H1 (cell line): ENCODE measurements at regions not wholly inside any gene's neighbourhood (a gene's known extent, or its start where the extent isn't known, plus 50 kb on each side); places are given as distances from the start of the nearest gene placed in this dataset.

Experiments used
- CTCF ChIA-PET: fragments of 300-600 bp; sonication (Branson Sonifier 250); formaldehyde crosslinking; loops from one replicate; lab custom pipeline; 2021; ENCODE audit not compliant: partially characterized antibody; lab: Charles Lee
- POLR2A ChIA-PET: fragments of 300-600 bp; sonication (Branson Sonifier 250); formaldehyde crosslinking; loops from one replicate; lab custom pipeline; 2021; ENCODE audit warnings: inconsistent platforms; ENCODE audit not compliant: partially characterized antibody; lab: Charles Lee
- DNase-seq, 2 experiments: peaks; one replicate each; pipeline versions ENCODE4 v3.0.0 to v3.0.0-alpha.2; 2010 to 2022; ENCODE audit warnings: low spot score in 2 of 2, low read depth in 1 of 2, mixed read lengths in 1 of 2
- FAIRE-seq: peaks from 2 replicates; lab custom pipeline; 2011; peaks lifted over from hg19 to GRCh38; lab: Jason Lieb, UNC
- H2AFZ ChIP-seq: 2 replicates; pipeline ENCODE4 v1.8.1; 2012; ENCODE audit warnings: low read length, inconsistent platforms
- H2AK5ac ChIP-seq: 2 replicates; pipeline ENCODE4 v1.6.1; 2013; ENCODE audit warnings: low read depth, low read length
- H2BK120ac ChIP-seq: replicated peaks from 2 replicates; pipeline ENCODE3; 2013; ENCODE audit warnings: low read depth, low read length, inconsistent platforms
- H2BK12ac ChIP-seq: 2 replicates; pipeline ENCODE4 v1.6.1; 2013; ENCODE audit warnings: low read depth, low read length
- H2BK15ac ChIP-seq: 2 replicates; pipeline ENCODE4 v1.6.1; 2013; ENCODE audit warnings: low read length
- H2BK20ac ChIP-seq: 2 replicates; pipeline ENCODE4 v1.6.1; 2013; ENCODE audit warnings: low read length
- H2BK5ac ChIP-seq: 2 replicates; pipeline ENCODE4 v1.6.1; 2013; ENCODE audit warnings: low read depth, low read length
- H3K14ac ChIP-seq: 2 replicates; pipeline ENCODE4 v1.6.1; 2013; ENCODE audit warnings: inconsistent platforms; ENCODE audit not compliant: insufficient read length
- H3K18ac ChIP-seq: 2 replicates; pipeline ENCODE4 v1.6.1; 2013; ENCODE audit warnings: low read length; ENCODE audit errors: extremely low read depth
- H3K23ac ChIP-seq: 2 replicates; pipeline ENCODE4 v1.6.1; 2013; ENCODE audit warnings: inconsistent platforms; ENCODE audit not compliant: insufficient read length
- H3K23me2 ChIP-seq: 2 replicates; pipeline ENCODE4 v1.6.1; 2013; ENCODE audit warnings: low read depth, low read length
- H3K27ac ChIP-seq: 2 replicates; pipeline ENCODE4 v1.6.1; 2011; ENCODE audit warnings: low read depth, low read length, inconsistent platforms
- H3K27me3 ChIP-seq, 4 experiments: replicated peaks in 1 of 4; 1 replicate in 1 of 4; 2 replicates in 3 of 4; pipeline versions ENCODE4 v1.6.1 to v1.8.1; 2011 to 2013; ENCODE audit warnings: low read length in 3 of 4, mild to moderate bottlenecking in 3 of 4, inconsistent platforms in 2 of 4, mixed read lengths in 2 of 4, moderate library complexity in 1 of 4; ENCODE audit not compliant: control insufficient read depth in 3 of 4, insufficient read depth in 3 of 4; ENCODE audit errors: extremely low read depth in 1 of 4
- H3K36me3 ChIP-seq, 4 experiments: 2 replicates each; pipeline versions ENCODE4 v1.6.1 to v1.8.1; 2011 to 2013; ENCODE audit warnings: mild to moderate bottlenecking in 4 of 4, low read length in 3 of 4, moderate library complexity in 2 of 4, control low read depth in 1 of 4, inconsistent platforms in 1 of 4; ENCODE audit not compliant: insufficient read depth in 4 of 4, control insufficient read depth in 2 of 4
- H3K4ac ChIP-seq: replicated peaks from 2 replicates; pipeline ENCODE3; 2013; ENCODE audit warnings: low read length, low read depth, mixed read lengths, inconsistent platforms; ENCODE audit not compliant: insufficient read length
- H3K4me1 ChIP-seq, 4 experiments: replicated peaks in 1 of 4; 1 replicate in 1 of 4; 2 replicates in 3 of 4; pipeline versions ENCODE4 v1.6.1 to v1.8.1; 2011 to 2013; ENCODE audit warnings: low read length in 3 of 4, inconsistent platforms in 2 of 4, mixed read lengths in 1 of 4; ENCODE audit not compliant: insufficient read depth in 4 of 4, control insufficient read depth in 3 of 4
- H3K4me2 ChIP-seq, 2 experiments: 2 replicates each; pipeline versions ENCODE4 v1.6.1 to v1.8.1; 2011 to 2013; ENCODE audit warnings: low read depth in 2 of 2, low read length in 2 of 2, control low read depth in 1 of 2, inconsistent platforms in 1 of 2, mild to moderate bottlenecking in 1 of 2; ENCODE audit not compliant: insufficient read depth in 1 of 2
- H3K4me3 ChIP-seq, 4 experiments: fragments of 200-600, 300-600 bp in 1 of 4; sonication (generic), shearing (Covaris generic), sonication (Bioruptor Twin) in 1 of 4; 2 replicates each; pipeline versions ENCODE4 v1.5.1 to v1.8.1; 2011 to 2016; ENCODE audit warnings: low read length in 4 of 4, low read depth in 3 of 4, control low read depth in 2 of 4, inconsistent platforms in 2 of 4, mild to moderate bottlenecking in 2 of 4, mixed read lengths in 1 of 4, moderate library complexity in 1 of 4; ENCODE audit not compliant: insufficient read depth in 2 of 4; ENCODE audit errors: extremely low read depth in 1 of 4
- H3K56ac ChIP-seq: replicated peaks from 2 replicates; pipeline ENCODE3; 2013; ENCODE audit warnings: low read depth, mild to moderate bottlenecking, mixed read lengths, low read length, inconsistent platforms; ENCODE audit not compliant: insufficient read length
- H3K79me1 ChIP-seq: 2 replicates; pipeline ENCODE4 v1.6.1; 2013; ENCODE audit warnings: low read depth, low read length, control low read depth
- H3K79me2 ChIP-seq, 2 experiments: 2 replicates each; pipeline versions ENCODE4 v1.6.1 to v1.8.1; 2012 to 2013; ENCODE audit warnings: low read length in 2 of 2, mild to moderate bottlenecking in 2 of 2, inconsistent platforms in 1 of 2; ENCODE audit not compliant: insufficient read depth in 2 of 2, control insufficient read depth in 1 of 2
- H3K9ac ChIP-seq, 4 experiments: replicated peaks in 1 of 4; 1 replicate in 1 of 4; 2 replicates in 3 of 4; pipeline versions ENCODE4 v1.6.1 to v1.8.1; 2011 to 2013; ENCODE audit warnings: low read depth in 3 of 4, low read length in 3 of 4, control low read depth in 2 of 4, mild to moderate bottlenecking in 2 of 4, moderate library complexity in 2 of 4, inconsistent platforms in 1 of 4; ENCODE audit errors: extremely low read depth in 1 of 4
- H3K9me3 ChIP-seq, 2 experiments: 2 replicates each; pipeline versions ENCODE4 v1.6.1 to v1.8.1; 2012 to 2013; ENCODE audit warnings: mild to moderate bottlenecking in 2 of 2, moderate library complexity in 2 of 2, control low read depth in 1 of 2, inconsistent platforms in 1 of 2, low read depth in 1 of 2, low read length in 1 of 2, mixed read lengths in 1 of 2; ENCODE audit not compliant: insufficient read depth in 2 of 2
- H4K20me1 ChIP-seq, 2 experiments: replicated peaks in 1 of 2; 2 replicates each; pipeline versions ENCODE3 to v1.8.1; 2011 to 2013; ENCODE audit warnings: inconsistent platforms in 2 of 2, low read length in 2 of 2, mild to moderate bottlenecking in 1 of 2; ENCODE audit not compliant: insufficient read depth in 2 of 2, control insufficient read depth in 1 of 2
- H4K5ac ChIP-seq: 2 replicates; pipeline ENCODE4 v1.6.1; 2013; ENCODE audit warnings: low read length, low read depth, mixed read lengths, inconsistent platforms; ENCODE audit not compliant: insufficient read length
- H4K8ac ChIP-seq: 2 replicates; pipeline ENCODE4 v1.8.0; 2013; ENCODE audit warnings: mild to moderate bottlenecking, moderate library complexity, low read length, inconsistent platforms; ENCODE audit not compliant: insufficient read depth; ENCODE audit errors: extremely low read depth
- H4K91ac ChIP-seq: replicated peaks from 2 replicates; pipeline ENCODE3; 2013; ENCODE audit warnings: low read length, mixed read lengths, inconsistent platforms; ENCODE audit not compliant: insufficient read length
- ASH2L ChIP-seq: fragments of 200-600, 300-600 bp; sonication (generic); IDR thresholded peaks from one replicate; pipeline ENCODE4 v1.7.1; 2017; ENCODE audit warnings: low read length
- CHD2 ChIP-seq: IDR thresholded peaks from 2 replicates; pipeline ENCODE4 v1.6.1; 2012; ENCODE audit warnings: low read length, improper control_type of control experiment
- EGR1 ChIP-seq: IDR thresholded peaks from 2 replicates; pipeline ENCODE4 v1.6.1; 2011; ENCODE audit warnings: low read depth, low read length, borderline replicate concordance
- JUND ChIP-seq: IDR thresholded peaks from 2 replicates; pipeline ENCODE4 v1.6.1; 2011; ENCODE audit warnings: mild to moderate bottlenecking, improper control_type of control experiment, low read length
- NRF1 ChIP-seq: IDR thresholded peaks from 2 replicates; pipeline ENCODE4 v1.6.1; 2011; ENCODE audit warnings: mild to moderate bottlenecking, low read depth, low read length, improper control_type of control experiment
- RAD21 ChIP-seq, 2 experiments: IDR thresholded peaks in 1 of 2; conservative IDR thresholded peaks in 1 of 2; 2 replicates each; pipeline ENCODE4 v1.6.1; 2011; ENCODE audit warnings: low read depth in 2 of 2, low read length in 2 of 2, improper control_type of control experiment in 1 of 2, inconsistent platforms in 1 of 2, mild to moderate bottlenecking in 1 of 2, moderate library complexity in 1 of 2
- RBBP5 ChIP-seq: IDR thresholded peaks from 2 replicates; pipeline ENCODE4 v1.7.1; 2012; ENCODE audit warnings: low read depth, mild to moderate bottlenecking, inconsistent platforms, low read length, moderate library complexity, borderline replicate concordance
- RNF2 ChIP-seq: fragments of 200-900, 300-1000 bp; sonication (generic); IDR thresholded peaks from 2 replicates; pipeline ENCODE4 v1.7.1; 2016; ENCODE audit warnings: borderline replicate concordance, low read depth, mild to moderate bottlenecking, antibody characterized with exemption, low read length; ENCODE audit not compliant: poor library complexity, severe bottlenecking; ENCODE audit errors: missing control alignments
- SP1 ChIP-seq: IDR thresholded peaks from 2 replicates; pipeline ENCODE4 v1.6.1; 2011; ENCODE audit warnings: low read depth, low read length
- SP4 ChIP-seq: IDR thresholded peaks from 2 replicates; pipeline ENCODE4 v1.6.1; 2012; ENCODE audit warnings: low read length, inconsistent platforms
- TAF1 ChIP-seq: IDR thresholded peaks from 2 replicates; pipeline ENCODE4 v1.6.1; 2011; ENCODE audit warnings: mild to moderate bottlenecking, low read depth, low read length
- TAF7 ChIP-seq: optimal IDR thresholded peaks from 2 replicates; pipeline ENCODE3; 2011; ENCODE audit warnings: low read depth, mild to moderate bottlenecking, inconsistent platforms, low read length, moderate library complexity, borderline replicate concordance

- Histone ChIP-seq H3K79me2 (no peaks in the 10 kb centered on the region), H4K8ac (no peak overlapping the region), H2BK12ac (no peak overlapping the region), H4K5ac (no peak overlapping the region), H3K18ac (no peak overlapping the region), H3K4ac (no peak overlapping the region), H4K91ac (no peak overlapping the region), H3K27ac (no peak overlapping the region), H2BK20ac (no peak overlapping the region), H2AFZ (no peak overlapping the region), H3K4me3 (no peak overlapping the region), H3K36me3 (no peaks in the 10 kb centered on the region), H3K23me2 (no peaks in the 10 kb centered on the region; the same call in 1 of the 2 replicates), H4K20me1 (peaks cover 0 to 1% of the 10 kb centered on the region in 2 experiments), H3K56ac (no peak overlapping the region), H3K27me3 (no peaks in the 10 kb centered on the region), H3K4me2 (no peak overlapping the region), H2BK120ac (no peak overlapping the region), H2BK15ac (no peak overlapping the region), H3K9ac (no peak overlapping the region), H3K9me3 (no peaks in the 10 kb centered on the region), H3K14ac (no peak overlapping the region), H2BK5ac (no peak overlapping the region), H2AK5ac (no peak overlapping the region), H3K23ac (no peak overlapping the region), H3K79me1 (no peaks in the 10 kb centered on the region), H3K4me1 (peaks cover 0 to 8% (median under 1%) of the 10 kb centered on the region in 4 experiments; a peak in 5 of 7 replicates)
- no peak for TF ChIP-seq EGR1
- no peak for TF ChIP-seq NRF1
- no peak for TF ChIP-seq JUND
- no peak for TF ChIP-seq RAD21 (IDR thresholded peaks at IDR 0.05 in 1 of 2, conservative IDR thresholded peaks at IDR 0.05 in 1 of 2; ENCODE audit: low read depth in 2 of 2, low read length in 2 of 2)
- no peak for TF ChIP-seq CHD2
- TF ChIP-seq SP4: no peak
- no peak for TF ChIP-seq SP1
- no peak for TF ChIP-seq RBBP5
- no peak for TF ChIP-seq RNF2
- no peak for TF ChIP-seq ASH2L
- TF ChIP-seq TAF1: no peak
- TF ChIP-seq TAF7: no peak
- peak; percentile 19 for FAIRE-seq
- DNase-seq: no peak
- ChIA-PET POLR2A (no interaction called here), CTCF (interaction anchor here (0.8 to 2.5 kb wide), 4 partner anchors 32 to 185 kb away, joined by 3 to 10 read pairs (median 4); no protein-coding TSS in a partner anchor)
Measured at GRCh38 chr11:116314006-116314405, 458.8 kb downstream of the BUD13 start.
